ENCODE measurements at regions not wholly inside any gene's neighbourhood (a gene's known extent, or its start where the extent isn't known, plus 50 kb on each side); places are given as distances from the start of the nearest gene placed in this dataset.

GRCh38 chr3:103889675-103890074 is 1454.9 kb downstream of the ZPLD1 start:
- CTCF ChIA-PET: no interaction called here
- DNase-seq: no peak
- Mint-ChIP-seq H3K9me3 (peaks cover 2% of the 10 kb centered on the region), H3K27ac (no peak overlapping the region), H3K4me1 (no peaks in the 10 kb centered on the region), H3K36me3 (ENCODE audit: low read depth) (no peaks in the 10 kb centered on the region), H3K27me3 (no peaks in the 10 kb centered on the region), H3K4me3 (no peak overlapping the region)
- POLR2A ChIA-PET: no interaction called here

DNA sequence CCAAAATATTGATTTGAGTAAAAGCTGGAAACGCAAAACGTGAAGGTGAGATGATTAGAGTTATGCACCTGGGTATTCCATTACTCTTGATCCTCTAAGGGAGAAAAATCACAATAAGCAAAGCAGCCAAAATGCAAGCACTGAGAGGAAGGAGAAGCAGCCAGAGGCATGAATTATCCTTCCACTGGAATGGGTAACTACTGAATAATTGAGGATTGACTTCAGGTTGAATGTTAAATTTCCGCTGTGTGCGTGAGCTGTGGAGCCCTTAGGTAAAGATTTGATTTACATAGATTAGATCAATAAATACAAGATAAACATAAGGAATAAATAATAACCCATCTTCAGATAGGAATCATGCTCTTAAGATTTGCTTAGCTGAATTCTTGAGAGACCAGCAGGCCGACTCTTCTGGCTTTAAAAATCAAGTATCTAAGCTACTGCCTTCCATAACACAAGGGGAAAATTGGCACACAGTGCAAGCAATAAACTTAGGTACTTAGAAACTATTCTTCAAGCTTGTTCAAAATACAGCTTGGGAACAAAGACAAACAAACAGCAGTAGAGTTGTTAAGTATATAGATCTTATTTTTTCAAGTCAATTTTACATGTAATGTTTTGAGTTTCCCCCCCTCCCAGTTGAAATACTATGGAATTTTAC is 1459.5 kb downstream of the ZPLD1 start:
- DNase-seq: no peak
- CTCF ChIA-PET: no interaction called here
- H3K4me1 Mint-ChIP-seq: no peaks in the 10 kb centered on the region
- peaks cover 2% of the 10 kb centered on the region for H3K9me3 Mint-ChIP-seq
- H3K27ac Mint-ChIP-seq: no peak overlapping the region
- H3K27me3 Mint-ChIP-seq: no peaks in the 10 kb centered on the region
- no peak overlapping the region for H3K4me3 Mint-ChIP-seq
- POLR2A ChIA-PET: no interaction called here
- H3K36me3 Mint-ChIP-seq (ENCODE audit: low read depth): no peaks in the 10 kb centered on the region

- H3K27me3 Mint-ChIP-seq: no peaks in the 10 kb centered on the region
- CTCF ChIA-PET: interaction anchor here (0.6 kb wide), 1 partner anchor 1093 kb away, joined by 5 read pairs; no protein-coding TSS in a partner anchor
- H3K4me1 Mint-ChIP-seq: no peaks in the 10 kb centered on the region
These were observed 1464.5 kb downstream of the ZPLD1 start for GRCh38 chr3:103899328-103899727.

GRCh38 chr3:103904991-103905390 is 1461.7 kb upstream of the ALCAM start:
- DNase-seq: no peak
- POLR2A ChIA-PET: no interaction called here
- Mint-ChIP-seq H3K9me3 (peaks cover 2% of the 10 kb centered on the region), H3K27me3 (no peaks in the 10 kb centered on the region), H3K27ac (no peak overlapping the region), H3K36me3 (ENCODE audit: low read depth) (no peaks in the 10 kb centered on the region), H3K4me1 (no peaks in the 10 kb centered on the region), H3K4me3 (no peak overlapping the region)
- CTCF ChIA-PET: no interaction called here

More at GRCh38 chr3:103899328-103899727, 1464.5 kb downstream of the ZPLD1 start:
- H3K36me3 Mint-ChIP-seq (ENCODE audit: low read depth): no peaks in the 10 kb centered on the region
- H3K27ac Mint-ChIP-seq: no peak overlapping the region
- DNase-seq: no peak
- POLR2A ChIA-PET: no interaction called here
- peaks cover 2% of the 10 kb centered on the region for H3K9me3 Mint-ChIP-seq
- no peak overlapping the region for H3K4me3 Mint-ChIP-seq

DNA sequence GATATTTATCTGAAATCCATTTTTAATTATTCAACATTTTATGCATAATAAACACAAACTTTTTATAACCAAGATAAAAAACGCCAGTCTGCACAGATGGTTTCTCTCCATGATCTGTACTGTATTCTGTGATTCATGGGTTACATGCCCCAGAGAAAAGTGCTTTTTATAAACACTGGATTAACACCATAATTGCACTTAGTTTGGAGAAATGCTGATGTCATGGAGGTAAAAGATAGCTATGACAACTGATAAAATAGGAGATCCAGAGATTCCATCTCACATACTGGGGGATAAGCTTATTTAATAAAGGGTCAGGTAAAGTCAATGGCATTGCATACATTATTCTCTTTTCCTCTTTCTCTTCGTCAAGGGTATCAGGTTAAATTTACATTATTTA is 1460.4 kb upstream of the ALCAM start:
- no peak for DNase-seq
- Mint-ChIP-seq H3K27me3 (no peaks in the 10 kb centered on the region), H3K27ac (no peak overlapping the region), H3K4me1 (no peaks in the 10 kb centered on the region), H3K4me3 (no peak overlapping the region), H3K36me3 (ENCODE audit: low read depth) (no peaks in the 10 kb centered on the region), H3K9me3 (peaks cover 3% of the 10 kb centered on the region)
- ChIA-PET POLR2A (no interaction called here), CTCF (no interaction called here)

DNA sequence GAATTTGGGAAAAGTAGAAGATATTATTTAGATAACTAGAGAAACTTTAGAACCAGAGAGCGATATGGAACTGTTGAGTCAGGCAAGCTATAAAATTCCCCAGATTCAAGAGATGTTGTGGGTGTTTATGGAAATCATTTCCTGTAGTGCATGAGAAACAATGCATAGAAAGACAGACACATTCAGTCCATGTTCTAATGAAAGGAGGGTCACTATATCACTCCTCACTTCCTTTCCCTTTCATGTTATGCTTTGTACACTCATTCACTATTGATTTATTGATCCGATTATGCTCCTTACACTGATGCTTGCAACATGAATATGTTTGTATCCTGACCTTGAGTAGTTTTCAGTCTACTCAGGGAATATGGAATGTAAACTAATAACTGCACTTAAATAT is 1459.9 kb upstream of the ALCAM start:
- no peaks in the 10 kb centered on the region for H3K27me3 Mint-ChIP-seq
- ChIA-PET POLR2A (no interaction called here), CTCF (no interaction called here)
- no peaks in the 10 kb centered on the region for H3K4me1 Mint-ChIP-seq
- DNase-seq: no peak
- no peak overlapping the region for H3K27ac Mint-ChIP-seq
- peaks cover 3% of the 10 kb centered on the region for H3K9me3 Mint-ChIP-seq
- no peak overlapping the region for H3K4me3 Mint-ChIP-seq
- no peaks in the 10 kb centered on the region for H3K36me3 Mint-ChIP-seq (ENCODE audit: low read depth)

- ChIA-PET POLR2A (no interaction called here), CTCF (no interaction called here)
- no peaks in the 10 kb centered on the region for H3K27me3 Mint-ChIP-seq
- H3K9me3 Mint-ChIP-seq: peaks cover 2% of the 10 kb centered on the region
- no peak overlapping the region for H3K27ac Mint-ChIP-seq
- no peak for DNase-seq
- no peaks in the 10 kb centered on the region for H3K4me1 Mint-ChIP-seq
- H3K36me3 Mint-ChIP-seq (ENCODE audit: low read depth): no peaks in the 10 kb centered on the region
- H3K4me3 Mint-ChIP-seq: no peak overlapping the region
These were observed 1459.1 kb upstream of the ALCAM start for GRCh38 chr3:103907567-103907966.

GRCh38 chr3:103909395-103909794 is 1457.3 kb upstream of the ALCAM start:
- ChIA-PET CTCF (no interaction called here), POLR2A (no interaction called here)
- Mint-ChIP-seq H3K27me3 (no peaks in the 10 kb centered on the region), H3K9me3 (peaks cover 2% of the 10 kb centered on the region), H3K4me1 (no peaks in the 10 kb centered on the region), H3K4me3 (no peak overlapping the region), H3K27ac (no peak overlapping the region), H3K36me3 (ENCODE audit: low read depth) (no peaks in the 10 kb centered on the region)
- DNase-seq: no peak

DNA sequence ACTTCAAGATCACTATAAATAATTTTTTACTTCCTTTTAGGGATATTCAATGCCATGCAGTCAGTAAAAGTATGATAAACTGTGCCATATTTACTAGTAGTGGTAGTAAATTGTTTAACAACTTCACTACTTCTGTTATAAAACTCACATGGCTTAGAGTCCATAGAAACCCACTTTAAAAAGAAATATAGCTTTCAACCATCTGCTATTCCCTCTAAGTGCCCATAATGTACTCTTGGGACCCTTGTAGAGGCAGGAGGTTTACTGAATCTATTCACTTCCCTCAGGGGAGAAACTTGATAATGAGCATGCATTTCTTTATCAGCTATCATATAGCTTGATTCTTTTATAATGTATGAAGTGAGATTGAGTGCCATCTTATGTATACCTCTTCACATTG is 1448.4 kb upstream of the ALCAM start:
- no peak for DNase-seq
- no peaks in the 10 kb centered on the region for H3K9me3 Mint-ChIP-seq
- no peaks in the 10 kb centered on the region for H3K4me1 Mint-ChIP-seq
- no peak overlapping the region for H3K27ac Mint-ChIP-seq
- CTCF ChIA-PET: no interaction called here
- no peaks in the 10 kb centered on the region for H3K36me3 Mint-ChIP-seq (ENCODE audit: low read depth)
- H3K27me3 Mint-ChIP-seq: no peaks in the 10 kb centered on the region
- no peak overlapping the region for H3K4me3 Mint-ChIP-seq
- POLR2A ChIA-PET: no interaction called here

- Mint-ChIP-seq H3K4me1 (no peaks in the 10 kb centered on the region), H3K36me3 (ENCODE audit: low read depth) (no peaks in the 10 kb centered on the region), H3K9me3 (no peaks in the 10 kb centered on the region), H3K27ac (no peak overlapping the region), H3K4me3 (no peak overlapping the region), H3K27me3 (no peaks in the 10 kb centered on the region)
- CTCF ChIA-PET: no interaction called here
- DNase-seq: no peak
- POLR2A ChIA-PET: no interaction called here
These were observed 1447.4 kb upstream of the ALCAM start for GRCh38 chr3:103919327-103919726.

DNA sequence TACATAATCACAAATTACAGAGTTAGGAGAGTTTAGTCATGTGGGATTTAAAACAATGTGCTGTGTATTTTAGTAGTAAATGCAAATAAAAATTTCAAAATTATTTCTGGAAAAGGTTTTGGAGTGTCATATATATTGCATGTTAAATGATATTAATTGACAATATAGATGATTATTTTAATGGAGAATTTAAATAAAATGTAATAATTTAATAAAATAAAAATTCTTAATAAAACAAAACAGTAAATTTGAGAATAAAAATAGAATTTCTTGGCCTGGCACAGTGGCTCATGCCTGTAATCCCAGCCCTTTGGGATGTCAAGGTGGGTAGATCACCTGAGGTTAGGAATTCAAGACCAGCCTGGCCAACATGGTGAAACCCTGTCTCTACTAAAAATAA is 1442.8 kb upstream of the ALCAM start:
- no peak for DNase-seq
- CTCF ChIA-PET: no interaction called here
- Mint-ChIP-seq H3K27me3 (no peaks in the 10 kb centered on the region), H3K36me3 (ENCODE audit: low read depth) (no peaks in the 10 kb centered on the region), H3K4me3 (no peak overlapping the region), H3K9me3 (no peaks in the 10 kb centered on the region), H3K27ac (no peak overlapping the region), H3K4me1 (no peaks in the 10 kb centered on the region)
- POLR2A ChIA-PET: no interaction called here

DNA sequence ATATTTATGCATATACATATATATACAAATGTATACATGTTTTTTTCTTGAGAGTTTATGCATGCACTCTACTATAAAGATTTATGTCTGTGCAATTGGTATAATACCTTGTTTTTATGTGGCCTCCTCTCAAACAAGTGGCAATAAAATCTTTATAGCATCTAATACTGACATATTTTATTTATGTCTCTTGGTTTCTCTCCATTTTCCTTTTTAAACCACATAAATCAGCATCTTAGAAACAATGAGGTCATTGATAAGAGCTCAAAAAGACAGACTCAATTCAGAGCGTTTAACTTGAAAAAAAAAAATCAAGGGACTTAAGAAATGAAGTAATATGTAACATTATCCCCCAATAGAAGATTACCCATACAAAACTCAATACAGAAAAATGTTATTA is 1442.2 kb upstream of the ALCAM start:
- Mint-ChIP-seq H3K27me3 (no peaks in the 10 kb centered on the region), H3K36me3 (ENCODE audit: low read depth) (no peaks in the 10 kb centered on the region), H3K4me3 (no peak overlapping the region), H3K9me3 (no peaks in the 10 kb centered on the region), H3K27ac (no peak overlapping the region), H3K4me1 (no peaks in the 10 kb centered on the region)
- ChIA-PET CTCF (no interaction called here), POLR2A (no interaction called here)
- DNase-seq: no peak

DNA sequence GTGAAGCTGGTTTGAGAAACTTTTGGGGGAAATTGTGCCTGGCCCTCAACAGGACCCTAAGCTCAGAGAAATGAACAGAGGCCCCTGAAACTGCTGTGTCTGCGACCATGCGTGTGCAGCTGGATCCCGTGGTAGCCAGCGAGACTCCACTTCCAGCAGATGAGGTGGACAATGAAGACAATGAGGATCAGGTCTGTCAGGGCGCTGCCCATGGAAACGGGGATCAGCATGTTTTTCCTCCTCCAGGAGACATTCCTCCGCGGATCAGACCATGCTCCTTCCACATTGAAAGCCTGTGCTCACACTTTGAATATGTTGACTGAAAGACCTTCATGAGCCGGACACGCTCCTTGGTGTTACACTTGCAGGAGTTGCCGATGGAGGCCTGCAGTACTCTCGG is 1439.8 kb upstream of the ALCAM start:
- Mint-ChIP-seq H3K27ac (no peak overlapping the region), H3K9me3 (no peaks in the 10 kb centered on the region), H3K4me1 (no peaks in the 10 kb centered on the region), H3K27me3 (no peaks in the 10 kb centered on the region), H3K36me3 (ENCODE audit: low read depth) (no peaks in the 10 kb centered on the region), H3K4me3 (no peak overlapping the region)
- DNase-seq: no peak
- ChIA-PET CTCF (no interaction called here), POLR2A (no interaction called here)

DNA sequence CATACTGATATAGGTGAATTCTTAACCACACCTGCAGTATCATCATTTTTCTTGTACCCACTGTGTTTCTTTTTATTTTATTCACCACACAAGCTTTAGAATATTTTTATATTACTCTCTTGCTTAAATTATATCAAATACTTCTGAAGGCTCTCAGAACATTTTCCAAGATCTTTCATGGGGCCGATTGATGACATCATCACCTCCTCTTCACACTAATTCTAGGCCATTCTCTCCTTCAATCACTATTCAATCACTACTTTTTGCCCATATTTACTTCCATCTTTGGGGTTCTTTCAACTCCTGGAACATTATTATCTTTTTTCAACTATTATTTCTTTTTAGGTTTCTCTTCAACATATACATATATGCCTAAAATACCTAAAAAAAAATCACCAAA is 1438.8 kb upstream of the ALCAM start:
- no peaks in the 10 kb centered on the region for H3K9me3 Mint-ChIP-seq
- H3K27ac Mint-ChIP-seq: no peak overlapping the region
- H3K4me3 Mint-ChIP-seq: no peak overlapping the region
- no peaks in the 10 kb centered on the region for H3K27me3 Mint-ChIP-seq
- POLR2A ChIA-PET: no interaction called here
- CTCF ChIA-PET: no interaction called here
- no peaks in the 10 kb centered on the region for H3K36me3 Mint-ChIP-seq (ENCODE audit: low read depth)
- no peak for DNase-seq
- H3K4me1 Mint-ChIP-seq: no peaks in the 10 kb centered on the region

Measured in activated CD4-positive, alpha-beta T cell treated with anti-CD3 and anti-CD28 coated beads, Interleukin-2, amount 10 ng/mL, durations not matched to agents 7 days and 5 days (primary cell).